Natural killer cell treated with Interleukin-12 subunit alpha and Interleukin-12 subunit beta and Interleukin-15 and Interleukin-18, amount 100 ng/mL, for 72 hours (primary cell): ENCODE measurements at regions not wholly inside any gene's neighbourhood (a gene's known extent, or its start where the extent isn't known, plus 50 kb on each side); places are given as distances from the start of the nearest gene placed in this dataset.

Source experiments
- ATAC-seq, 2 donors: fragments of 150-1000 bp; cut with Tn5 transposase in 1 of 2; sonication (Bioruptor Pico), chemical (Tn5 transposase) in 1 of 2; 2 replicates each; pipeline ENCODE4 v1.10.0; 2021
- DNase-seq: peaks from one replicate; pipeline ENCODE4 v3.0.0; 2022; ENCODE audit warnings: low spot score
- H3K27ac Mint-ChIP-seq, 2 donors: 1 replicate in 1 of 2; 2 replicates in 1 of 2; pipeline ENCODE4 v1.8.0; 2022; ENCODE audit warnings: mixed read lengths in 2 of 2, mild to moderate bottlenecking in 1 of 2, moderate library complexity in 1 of 2
- H3K27me3 Mint-ChIP-seq, 2 donors: 1 replicate in 1 of 2; 2 replicates in 1 of 2; pipeline ENCODE4 v1.8.0; 2022; ENCODE audit warnings: mixed read lengths in 2 of 2
- H3K36me3 Mint-ChIP-seq: one replicate; pipeline ENCODE4 v1.8.0; 2022; ENCODE audit warnings: mixed read lengths
- H3K4me1 Mint-ChIP-seq, 2 donors: 1 replicate in 1 of 2; 2 replicates in 1 of 2; pipeline ENCODE4 v1.8.0; 2022; ENCODE audit warnings: low read depth in 2 of 2, mixed read lengths in 2 of 2, mild to moderate bottlenecking in 1 of 2
- H3K4me3 Mint-ChIP-seq: one replicate; pipeline ENCODE4 v1.8.0; 2022; ENCODE audit warnings: mixed read lengths
- H3K9me3 Mint-ChIP-seq: 2 replicates; pipeline ENCODE4 v1.8.0; 2022; ENCODE audit warnings: mixed read lengths

DNA sequence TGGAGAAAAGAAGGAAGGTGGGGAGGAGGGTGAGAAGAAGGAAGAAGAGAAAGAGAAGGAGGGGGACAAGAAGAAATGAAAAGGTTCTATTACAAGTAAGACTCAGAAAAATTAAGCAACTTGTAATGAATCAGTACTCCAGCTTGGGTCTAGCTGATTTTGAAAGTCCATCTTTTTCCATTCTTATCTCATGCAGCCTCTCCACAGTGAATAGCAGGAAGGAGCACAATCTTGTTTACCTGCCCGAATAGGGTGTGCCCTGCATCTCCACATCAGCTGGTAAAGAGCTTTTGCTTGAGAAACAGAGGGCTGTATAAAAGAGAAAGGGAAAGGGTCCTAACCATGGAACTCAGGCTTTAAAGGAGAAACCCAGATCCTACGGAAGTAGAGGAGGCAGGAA, 348.8 kb downstream of the TPBG start:
- Mint-ChIP-seq H3K4me3 (no peak overlapping the region), H3K4me1 (no peaks in the 10 kb centered on the region), H3K27me3 (no peaks in the 10 kb centered on the region), H3K9me3 (peaks cover 6% of the 10 kb centered on the region), H3K27ac (no peak overlapping the region), H3K36me3 (no peaks in the 10 kb centered on the region)
- DNase-seq (no peak), ATAC-seq (no peak)

DNA sequence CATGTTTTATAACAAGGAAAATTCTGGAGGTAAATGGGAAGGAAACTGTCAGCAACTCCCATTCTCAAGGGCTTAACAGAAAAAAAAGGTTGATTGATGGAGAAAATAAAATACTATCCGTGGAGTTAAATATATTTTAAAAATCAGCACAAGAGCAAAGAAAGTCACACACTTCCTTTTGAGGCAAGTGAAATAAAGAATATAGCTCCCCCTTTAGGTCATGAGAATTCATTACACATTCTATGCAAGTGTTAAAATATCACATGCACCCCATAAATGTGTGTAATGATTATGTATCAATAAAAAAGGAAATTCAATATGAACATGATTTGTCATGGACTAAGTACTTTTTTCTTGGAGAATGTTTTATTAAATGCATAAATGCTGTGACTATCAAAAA, 349.2 kb downstream of the TPBG start:
- Mint-ChIP-seq H3K4me1 (no peaks in the 10 kb centered on the region), H3K9me3 (peaks cover 6% of the 10 kb centered on the region), H3K27ac (no peak overlapping the region), H3K36me3 (no peaks in the 10 kb centered on the region), H3K4me3 (no peak overlapping the region), H3K27me3 (no peaks in the 10 kb centered on the region)
- DNase-seq (no peak), ATAC-seq (no peak)

DNA sequence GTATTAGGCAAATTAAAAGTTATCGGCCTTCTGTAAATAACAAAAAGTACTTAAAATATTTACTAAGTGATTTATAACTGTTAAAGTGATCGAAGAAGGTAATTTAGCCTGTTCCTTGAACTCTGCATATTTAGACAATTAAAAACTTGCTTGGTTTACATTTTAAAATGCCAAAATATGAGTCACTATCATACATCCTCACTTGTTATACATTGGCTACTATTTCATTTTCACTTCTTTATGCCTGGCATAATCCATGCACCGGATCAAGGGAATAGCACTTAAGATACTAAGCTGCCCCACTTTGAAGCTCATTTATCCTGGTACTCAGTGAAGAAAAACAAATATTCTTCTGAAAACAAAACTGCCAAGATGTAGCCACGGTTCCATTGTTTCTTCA, 344.6 kb downstream of the UBE3D start:
- ATAC-seq (no peak), DNase-seq (no peak)
- peaks cover 9% of the 10 kb centered on the region for H3K9me3 Mint-ChIP-seq
- no peak overlapping the region for H3K4me3 Mint-ChIP-seq
- H3K27ac Mint-ChIP-seq, result no peak overlapping the region
- H3K4me1 Mint-ChIP-seq, result no peaks in the 10 kb centered on the region
- H3K36me3 Mint-ChIP-seq, result no peaks in the 10 kb centered on the region
- no peaks in the 10 kb centered on the region for H3K27me3 Mint-ChIP-seq

DNA sequence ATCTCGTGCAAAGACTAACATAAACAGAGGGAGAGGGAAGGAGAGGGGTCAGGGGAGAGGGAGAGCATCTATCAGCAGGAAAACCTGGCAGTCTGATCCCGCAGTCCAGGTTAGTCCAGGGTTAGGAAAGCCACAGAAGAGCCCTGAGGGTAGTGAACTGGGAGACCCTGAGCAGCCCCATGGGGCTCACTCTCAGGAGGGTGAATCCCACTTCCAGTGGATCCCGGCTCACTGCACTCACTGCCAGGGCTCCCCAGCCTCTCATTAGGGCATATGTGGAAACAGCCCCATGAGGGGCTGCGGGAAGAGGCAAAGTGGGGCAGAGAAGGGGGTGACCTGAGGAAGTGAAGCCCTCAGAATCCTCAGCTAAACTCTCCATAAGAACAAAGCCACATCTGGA, 329.9 kb downstream of the UBE3D start:
- DNase-seq, result no peak
- Mint-ChIP-seq H3K27me3 (no peaks in the 10 kb centered on the region), H3K9me3 (peaks cover 17% of the 10 kb centered on the region), H3K36me3 (no peaks in the 10 kb centered on the region), H3K4me1 (no peaks in the 10 kb centered on the region), H3K27ac (no peak overlapping the region), H3K4me3 (no peak overlapping the region)
- no peak for ATAC-seq

DNA sequence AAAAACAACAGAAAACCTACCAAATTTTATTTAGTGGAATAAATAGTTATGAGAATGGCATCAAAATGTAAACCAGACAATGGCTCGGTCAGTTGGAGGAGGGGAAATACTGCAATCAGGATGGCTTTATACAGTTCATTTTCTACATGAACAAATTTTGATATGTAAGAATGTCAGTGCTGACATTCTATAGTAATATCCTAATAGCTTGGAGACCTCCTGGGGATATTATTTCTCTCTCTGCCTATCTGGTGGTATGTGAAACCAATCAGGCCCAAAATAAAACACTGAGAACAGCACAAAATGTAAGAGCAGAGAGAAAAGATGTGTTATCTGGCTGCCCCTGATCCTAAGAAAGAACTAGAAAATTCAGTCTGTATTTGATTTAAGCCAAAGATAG, 327.7 kb downstream of the UBE3D start:
- no peaks in the 10 kb centered on the region for H3K27me3 Mint-ChIP-seq
- H3K36me3 Mint-ChIP-seq, result no peaks in the 10 kb centered on the region
- no peak for ATAC-seq
- no peak for DNase-seq
- no peaks in the 10 kb centered on the region for H3K4me1 Mint-ChIP-seq
- H3K4me3 Mint-ChIP-seq, result no peak overlapping the region
- H3K27ac Mint-ChIP-seq, result no peak overlapping the region
- H3K9me3 Mint-ChIP-seq, result peaks cover 14% of the 10 kb centered on the region

DNA sequence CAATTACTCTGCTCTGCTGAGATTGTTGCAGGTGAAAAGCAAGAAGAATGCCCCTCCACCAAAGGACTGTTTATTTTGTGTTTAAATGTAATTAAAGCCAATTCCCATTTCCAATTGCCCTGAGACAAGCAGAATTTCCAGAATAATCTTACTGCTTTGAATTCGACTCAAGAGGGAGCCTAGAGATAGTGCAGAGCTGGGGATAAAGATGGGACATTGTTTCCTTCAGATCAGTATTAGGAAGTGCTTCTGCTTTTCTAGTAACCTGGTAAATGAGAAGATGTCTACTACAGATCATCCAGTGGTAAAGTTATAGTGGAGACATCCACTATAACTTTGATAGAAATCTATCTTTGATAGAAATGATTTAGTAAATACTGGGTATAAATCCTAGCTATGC, 326.9 kb downstream of the UBE3D start:
- no peaks in the 10 kb centered on the region for H3K36me3 Mint-ChIP-seq
- no peak for DNase-seq
- H3K4me1 Mint-ChIP-seq, result no peaks in the 10 kb centered on the region
- no peak for ATAC-seq
- no peak overlapping the region for H3K27ac Mint-ChIP-seq
- H3K27me3 Mint-ChIP-seq, result no peaks in the 10 kb centered on the region
- H3K9me3 Mint-ChIP-seq, result peaks cover 14% of the 10 kb centered on the region
- no peak overlapping the region for H3K4me3 Mint-ChIP-seq

DNA sequence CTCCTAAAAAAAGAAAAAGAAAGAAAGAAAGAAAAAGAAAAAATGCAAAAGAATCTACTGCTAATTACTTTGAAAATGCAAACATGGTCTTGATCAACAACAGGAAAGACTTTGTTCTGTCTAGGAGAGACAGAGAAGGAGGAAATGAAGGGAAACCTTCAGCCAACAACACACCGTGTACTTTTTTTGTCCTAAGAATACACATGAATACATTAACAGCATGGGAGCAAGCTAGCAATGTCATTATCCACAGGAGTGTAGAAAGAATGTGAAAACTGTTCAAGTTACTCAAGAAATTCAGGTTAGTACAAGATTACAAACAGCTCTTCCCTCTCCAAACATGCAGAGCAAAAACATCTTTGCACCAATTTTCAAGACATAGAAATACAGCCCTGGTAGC, 326.3 kb downstream of the UBE3D start:
- no peak for ATAC-seq
- no peak for DNase-seq
- no peak overlapping the region for H3K27ac Mint-ChIP-seq
- no peak overlapping the region for H3K4me3 Mint-ChIP-seq
- H3K4me1 Mint-ChIP-seq, result no peaks in the 10 kb centered on the region
- no peaks in the 10 kb centered on the region for H3K27me3 Mint-ChIP-seq
- H3K9me3 Mint-ChIP-seq, result peaks cover 12% of the 10 kb centered on the region
- no peaks in the 10 kb centered on the region for H3K36me3 Mint-ChIP-seq

DNA sequence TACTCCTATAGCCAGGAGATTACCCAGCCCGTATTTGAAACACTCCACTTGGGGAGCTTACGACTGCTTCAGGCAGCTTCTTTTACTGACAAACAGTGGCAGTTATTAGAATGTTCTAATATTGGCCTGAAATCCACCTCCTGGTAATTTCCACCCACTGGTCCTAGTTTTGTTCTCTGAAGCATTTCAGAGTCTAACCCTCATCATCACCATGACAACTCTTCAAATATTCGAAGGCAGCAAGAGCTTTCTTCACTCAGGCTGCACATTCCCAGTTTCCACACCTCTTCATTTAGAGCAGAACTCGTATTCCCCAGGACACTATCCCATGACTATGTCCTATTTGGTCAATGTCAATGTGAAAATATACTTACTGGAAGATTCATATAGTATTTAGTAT, 325.6 kb downstream of the UBE3D start:
- Mint-ChIP-seq H3K4me1 (no peaks in the 10 kb centered on the region), H3K27ac (no peak overlapping the region), H3K27me3 (no peaks in the 10 kb centered on the region), H3K4me3 (no peak overlapping the region), H3K36me3 (no peaks in the 10 kb centered on the region), H3K9me3 (peaks cover 9% of the 10 kb centered on the region)
- ATAC-seq (no peak), DNase-seq (no peak)

DNA sequence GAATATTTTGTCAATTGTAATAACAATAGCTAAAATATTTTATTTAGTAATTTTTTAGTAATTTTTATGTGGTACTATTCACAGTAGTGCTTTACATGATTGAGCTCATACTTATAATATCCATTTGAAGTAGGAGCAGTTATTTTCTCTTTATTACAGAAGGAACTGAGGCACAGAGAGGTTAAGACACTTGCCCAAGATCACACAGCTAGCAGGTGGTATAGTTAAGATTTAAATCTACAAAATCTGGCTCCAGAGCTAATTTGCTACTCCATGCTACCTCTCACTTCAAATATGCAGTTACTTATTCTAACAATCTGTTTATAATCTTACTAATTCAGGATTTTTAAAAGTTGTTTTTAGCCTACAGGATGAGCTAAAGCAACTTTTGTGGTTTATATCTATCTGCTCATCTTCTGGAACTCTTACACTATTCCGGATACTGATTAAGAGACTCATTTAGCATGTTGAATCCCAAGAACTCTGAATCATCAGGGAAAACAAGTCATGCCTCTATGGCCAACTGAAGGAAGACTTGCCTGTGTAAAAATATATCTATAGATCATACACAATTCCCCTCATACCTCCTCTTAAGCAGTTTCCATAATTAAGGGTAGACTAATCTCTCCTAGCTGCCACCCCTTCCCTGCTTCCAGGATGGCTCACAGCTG, 324.2 kb downstream of the UBE3D start:
- peaks cover 5% of the 10 kb centered on the region for H3K9me3 Mint-ChIP-seq
- no peak overlapping the region for H3K27ac Mint-ChIP-seq
- H3K36me3 Mint-ChIP-seq, result no peaks in the 10 kb centered on the region
- no peaks in the 10 kb centered on the region for H3K27me3 Mint-ChIP-seq
- no peak overlapping the region for H3K4me3 Mint-ChIP-seq
- ATAC-seq (no peak), DNase-seq (no peak)
- H3K4me1 Mint-ChIP-seq, result no peaks in the 10 kb centered on the region

DNA sequence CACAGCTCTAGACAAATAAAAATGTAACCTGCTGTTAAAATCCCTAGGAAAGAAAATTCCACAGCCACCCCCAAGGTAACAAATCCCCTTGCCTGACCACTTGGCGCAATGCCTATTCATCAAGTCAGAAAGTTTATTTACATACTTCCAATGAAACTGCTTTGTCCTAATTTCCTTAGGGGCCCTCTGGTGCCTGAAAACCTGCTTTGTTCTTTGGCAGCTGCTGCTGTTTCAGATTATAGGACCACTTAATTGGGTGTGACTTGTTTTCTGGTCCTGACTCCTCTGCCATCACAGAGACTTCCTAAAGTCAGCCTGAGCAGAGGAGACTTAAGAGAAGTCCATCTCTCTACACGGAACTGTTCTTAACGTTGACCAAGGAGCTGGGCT, 323.6 kb downstream of the UBE3D start:
- Mint-ChIP-seq H3K9me3 (peaks cover 6% of the 10 kb centered on the region), H3K27ac (no peak overlapping the region)
- no peak for ATAC-seq

DNA sequence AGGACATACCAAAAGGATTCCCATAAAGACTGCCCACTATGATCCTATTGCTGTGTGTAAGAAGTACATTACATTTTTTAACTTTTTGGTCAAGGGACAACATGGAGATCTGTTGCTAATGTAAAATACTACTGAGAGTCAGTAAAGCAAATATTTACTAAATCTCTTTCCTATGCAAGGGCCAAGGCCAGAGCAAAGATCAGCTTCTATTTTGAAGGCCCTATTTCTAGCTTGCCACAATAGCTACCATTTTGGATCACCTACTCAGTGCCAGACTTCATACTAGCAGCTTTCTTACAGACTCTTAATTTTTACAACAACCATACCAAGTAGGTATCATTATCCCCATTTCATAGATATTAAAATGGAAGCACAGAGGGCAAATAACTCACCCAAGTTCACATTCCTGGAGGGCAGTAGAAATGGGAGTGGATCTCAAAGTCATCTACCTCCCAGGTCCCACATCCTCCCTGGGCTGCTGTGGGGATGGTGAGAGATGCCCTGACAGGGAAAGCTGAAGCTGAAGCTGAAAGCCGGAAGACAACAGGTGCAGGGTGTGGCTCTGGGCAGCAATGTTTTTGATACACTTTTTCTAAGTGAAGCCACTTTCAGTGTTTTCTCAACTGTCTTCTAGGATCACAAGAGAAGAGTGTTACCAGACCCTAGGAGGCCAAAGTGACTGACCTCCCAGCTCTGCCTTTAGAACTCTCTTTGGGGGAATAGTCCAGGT, 321.2 kb downstream of the UBE3D start:
- H3K36me3 Mint-ChIP-seq, result no peaks in the 10 kb centered on the region
- no peak for ATAC-seq
- peaks cover 6% of the 10 kb centered on the region for H3K9me3 Mint-ChIP-seq
- no peak for DNase-seq
- H3K4me1 Mint-ChIP-seq, result no peaks in the 10 kb centered on the region
- no peak overlapping the region for H3K27ac Mint-ChIP-seq
- H3K4me3 Mint-ChIP-seq, result no peak overlapping the region
- H3K27me3 Mint-ChIP-seq, result no peaks in the 10 kb centered on the region

More for the DNA sequence above, 323.6 kb downstream of the UBE3D start:
- Mint-ChIP-seq H3K36me3 (no peaks in the 10 kb centered on the region), H3K27me3 (no peaks in the 10 kb centered on the region), H3K4me1 (no peaks in the 10 kb centered on the region), H3K4me3 (no peak overlapping the region)
- DNase-seq, result no peak

DNA sequence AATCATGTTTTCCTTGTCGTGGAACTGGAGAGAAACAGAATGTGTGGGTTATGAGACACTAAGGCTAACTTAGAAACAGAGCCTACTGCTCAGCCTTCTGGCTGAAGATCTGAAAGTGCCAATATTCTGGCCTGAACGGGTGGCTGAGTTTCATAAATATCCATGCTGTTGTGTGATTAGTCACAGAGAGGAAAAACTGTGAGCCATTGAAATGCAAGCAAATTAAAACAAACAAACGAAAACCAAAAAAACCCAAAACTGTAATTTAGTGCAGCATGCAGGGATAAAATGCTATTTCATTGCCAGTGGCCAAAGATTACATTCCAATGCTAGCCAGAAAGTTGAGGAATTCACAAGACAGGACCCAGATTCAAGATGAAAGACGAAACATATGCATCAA, 315.1 kb downstream of the UBE3D start:
- no peak for DNase-seq
- H3K27me3 Mint-ChIP-seq, result no peaks in the 10 kb centered on the region
- no peaks in the 10 kb centered on the region for H3K4me1 Mint-ChIP-seq
- ATAC-seq, result no peak
- no peaks in the 10 kb centered on the region for H3K36me3 Mint-ChIP-seq
- no peak overlapping the region for H3K4me3 Mint-ChIP-seq
- H3K9me3 Mint-ChIP-seq, result peaks cover 9% of the 10 kb centered on the region
- no peak overlapping the region for H3K27ac Mint-ChIP-seq

DNA sequence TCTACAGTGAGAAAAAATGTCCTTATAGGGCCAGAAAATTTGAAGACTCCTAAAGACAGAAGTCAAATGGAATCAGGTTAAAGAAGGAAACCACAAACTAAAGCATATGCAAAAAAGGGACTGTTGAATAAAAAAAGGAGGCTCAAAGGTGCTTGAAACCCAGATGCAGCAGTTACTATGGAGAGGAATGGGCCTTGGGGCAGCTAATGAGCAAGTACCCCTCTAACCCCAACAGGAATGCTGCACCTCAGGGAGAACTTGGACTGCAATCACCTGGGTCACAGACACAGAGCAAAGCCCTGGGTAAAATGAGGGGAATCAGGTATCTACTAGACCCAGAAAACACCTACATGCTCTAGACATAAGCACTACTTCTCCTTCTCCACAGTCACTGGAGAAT, 313.9 kb downstream of the UBE3D start:
- DNase-seq, result no peak
- H3K27me3 Mint-ChIP-seq, result no peaks in the 10 kb centered on the region

DNA sequence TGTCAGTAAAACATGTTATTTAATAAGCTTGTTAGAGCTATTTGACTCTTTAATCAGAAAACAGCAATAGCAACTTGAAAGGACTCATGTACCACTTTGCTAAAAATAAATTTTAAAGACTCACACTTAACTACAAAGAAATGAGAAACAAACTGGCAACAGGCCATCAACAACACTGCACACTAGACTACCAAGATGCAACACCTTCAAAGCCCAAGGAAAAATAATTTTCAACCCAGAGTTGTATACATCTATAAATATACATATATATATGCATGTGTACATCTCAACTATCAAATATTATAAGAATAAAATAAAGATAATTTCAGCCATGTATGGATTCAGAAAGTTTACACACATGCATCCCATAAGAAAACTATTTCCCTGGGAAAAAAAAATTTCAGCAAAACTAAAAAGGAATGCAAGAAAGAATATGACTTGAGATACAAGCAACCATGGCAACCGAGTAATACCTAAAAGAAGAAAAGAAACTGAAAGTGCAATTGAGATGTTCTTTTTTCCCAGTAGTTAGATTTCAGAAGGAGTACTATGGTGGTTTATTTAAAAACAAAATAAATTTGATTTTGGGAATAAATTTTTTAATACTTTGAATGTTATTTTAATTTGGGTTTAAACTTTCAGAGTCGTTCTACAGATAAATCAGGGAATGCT, 303.8 kb downstream of the UBE3D start:
- Mint-ChIP-seq H3K27me3 (no peaks in the 10 kb centered on the region), H3K4me3 (no peak overlapping the region), H3K4me1 (no peaks in the 10 kb centered on the region)

More for the DNA sequence above, 313.9 kb downstream of the UBE3D start:
- Mint-ChIP-seq H3K9me3 (peaks cover 10% of the 10 kb centered on the region), H3K4me1 (no peaks in the 10 kb centered on the region), H3K36me3 (no peaks in the 10 kb centered on the region), H3K27ac (no peak overlapping the region), H3K4me3 (no peak overlapping the region)
- ATAC-seq, result no peak

More for the DNA sequence above, 303.8 kb downstream of the UBE3D start:
- ATAC-seq (no peak), DNase-seq (no peak)
- no peak overlapping the region for H3K27ac Mint-ChIP-seq
- H3K9me3 Mint-ChIP-seq, result peaks cover 12% of the 10 kb centered on the region
- peaks cover 4% of the 10 kb centered on the region for H3K36me3 Mint-ChIP-seq
